Activated CD4-positive, alpha-beta T cell treated with anti-CD3 and anti-CD28 coated beads, Interleukin-10, Interleukin-2, amounts not matched to agents 100 ng/mL and 50 ng/mL, durations not matched to agents 16 hours and 8 hours (primary cell): ENCODE measurements at regions not wholly inside any gene's neighbourhood (a gene's known extent, or its start where the extent isn't known, plus 50 kb on each side); places are given as distances from the start of the nearest gene placed in this dataset.
A peak's percentile ranks its signal among the peaks of the same experiment; 100 is the strongest.
"Not testable (repeated sequence)": the region's sequence is repeated elsewhere in the genome, so short reads cannot be mapped to it uniquely, and the experiment has no call there.

ENCODE experiments used
- DNase-seq: peaks from one replicate; pipeline ENCODE4 v3.0.0-alpha.2; 2020

DNA sequence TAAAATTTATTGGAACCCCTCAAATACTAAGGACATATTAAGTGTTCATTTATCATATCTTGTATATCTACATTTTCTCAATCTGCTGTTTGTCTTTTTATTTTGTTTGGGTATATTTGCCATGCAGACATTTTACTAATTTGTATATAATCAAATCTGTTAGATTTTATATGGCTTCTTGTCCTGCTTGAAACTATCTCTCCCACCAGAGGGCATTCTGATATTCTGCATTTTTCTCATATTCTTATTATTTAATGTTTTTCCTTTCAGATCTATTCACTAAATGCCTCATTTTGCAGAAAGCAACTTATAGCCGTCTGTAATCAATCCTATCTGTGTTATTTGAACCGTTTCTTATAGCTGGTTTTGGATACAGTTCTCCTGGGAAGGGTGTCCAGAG, 745.5 kb downstream of the LRRIQ3 start:
- DNase-seq = no peak

- DNase-seq = not testable (repeated sequence)
These were observed 747.3 kb downstream of the LRRIQ3 start for GRCh38 chr1:73450668-73451067.

GRCh38 chr1:73411479-73411878, 786.5 kb downstream of the LRRIQ3 start:
- no peak for DNase-seq

DNA sequence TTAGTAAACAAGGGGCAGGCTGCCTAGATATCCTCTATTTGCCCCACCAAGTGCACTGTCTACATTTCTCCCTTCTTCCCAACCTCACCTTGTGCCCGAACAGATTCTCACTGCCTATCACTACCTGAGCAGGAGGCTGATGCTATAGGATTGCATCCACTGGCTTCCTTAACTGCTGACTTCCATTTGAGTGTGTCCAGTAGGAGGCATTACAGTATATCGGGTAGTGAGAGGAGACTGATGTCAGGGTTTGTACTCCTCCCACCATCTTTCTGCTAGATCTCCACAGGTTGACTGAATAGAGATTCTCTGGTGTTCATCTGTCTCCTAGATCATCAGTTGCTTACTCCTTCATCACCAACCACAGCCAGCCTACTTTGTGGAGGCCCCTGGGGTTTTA, 796.3 kb downstream of the LRRIQ3 start:
- no peak for DNase-seq

DNA sequence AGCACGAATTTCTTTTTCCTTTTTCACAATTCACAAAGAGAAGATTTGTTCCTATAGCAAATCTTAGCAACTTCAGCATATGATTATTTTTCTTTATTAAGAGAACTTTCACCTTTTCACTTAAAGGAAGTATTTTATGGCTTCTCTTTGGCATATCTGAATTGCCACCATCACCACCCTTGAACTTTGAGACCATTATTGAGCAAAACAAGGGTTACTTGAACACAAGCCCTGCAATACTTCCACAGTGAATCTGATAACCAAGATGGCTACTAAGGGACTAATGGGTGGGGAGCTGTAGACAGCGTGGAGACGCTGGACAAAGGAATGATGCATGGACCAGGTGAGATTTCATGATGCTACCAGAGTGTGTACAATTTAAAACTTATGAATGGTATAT, 815.0 kb downstream of the LRRIQ3 start:
- DNase-seq = no peak

GRCh38 chr1:73366734-73367413, 831.1 kb downstream of the LRRIQ3 start:
- DNase-seq = no peak

- no peak for DNase-seq
These were observed 839.0 kb downstream of the LRRIQ3 start for GRCh38 chr1:73359001-73359400.

DNA sequence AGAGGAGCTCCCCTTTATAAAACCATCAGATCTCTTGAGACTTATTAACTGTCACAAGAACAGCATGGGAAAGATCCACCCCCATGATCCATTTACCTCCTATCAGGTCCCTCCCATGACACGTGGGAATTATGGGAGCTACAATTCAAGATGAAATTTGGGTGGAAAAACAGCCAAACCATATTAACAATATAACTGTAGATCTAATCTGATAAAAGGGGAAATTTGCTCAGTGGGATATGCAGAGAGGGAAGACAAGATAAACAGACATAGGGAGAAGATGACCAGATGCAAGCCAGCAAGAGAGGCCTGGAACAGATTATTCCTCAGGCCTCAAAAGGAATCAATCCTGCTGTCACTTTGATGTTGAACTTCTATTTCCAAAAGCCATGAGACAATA, 841.5 kb downstream of the LRRIQ3 start:
- no peak for DNase-seq

DNA sequence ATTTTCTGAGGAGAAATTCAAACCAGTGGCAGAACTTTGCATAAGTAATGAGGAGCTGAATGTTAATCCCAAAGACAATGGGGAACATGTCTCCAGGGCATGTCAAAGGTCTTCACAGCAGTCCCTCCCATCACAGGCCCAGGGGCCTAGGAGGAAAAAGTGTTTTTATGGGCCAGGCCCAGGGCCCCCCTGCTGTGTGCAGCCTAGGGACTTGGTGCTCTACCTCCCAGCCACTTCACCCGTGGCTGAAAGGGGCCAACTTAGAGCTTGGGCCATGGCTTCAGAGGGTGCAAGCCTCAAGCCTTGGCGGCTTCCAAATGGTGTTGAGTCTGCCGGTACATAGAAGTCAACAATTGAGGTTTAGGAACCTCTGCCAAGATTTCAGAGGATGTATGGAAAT, 854.0 kb downstream of the LRRIQ3 start:
- no peak for DNase-seq

GRCh38 chr1:73333847-73334503, 864.0 kb downstream of the LRRIQ3 start:
- DNase-seq = no peak

DNA sequence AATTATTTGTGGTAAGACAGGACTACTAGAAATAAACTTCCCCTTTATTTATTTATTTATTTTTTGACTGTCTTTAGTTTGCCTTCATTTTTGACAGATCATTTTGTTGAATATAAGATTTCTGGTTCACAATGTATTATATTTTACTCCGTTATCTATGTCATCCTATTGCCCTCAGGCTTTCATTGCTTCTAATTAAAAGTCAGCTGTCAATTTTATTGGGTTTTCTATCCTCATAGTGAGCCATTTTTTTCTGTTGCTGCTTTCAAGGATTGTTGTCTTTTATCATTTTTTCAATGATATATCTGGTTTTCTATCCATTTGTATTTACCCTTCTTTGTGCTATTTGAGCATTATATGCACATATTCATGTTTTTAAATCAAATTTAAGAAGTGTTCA, 866.2 kb downstream of the LRRIQ3 start:
- DNase-seq = no peak

DNA sequence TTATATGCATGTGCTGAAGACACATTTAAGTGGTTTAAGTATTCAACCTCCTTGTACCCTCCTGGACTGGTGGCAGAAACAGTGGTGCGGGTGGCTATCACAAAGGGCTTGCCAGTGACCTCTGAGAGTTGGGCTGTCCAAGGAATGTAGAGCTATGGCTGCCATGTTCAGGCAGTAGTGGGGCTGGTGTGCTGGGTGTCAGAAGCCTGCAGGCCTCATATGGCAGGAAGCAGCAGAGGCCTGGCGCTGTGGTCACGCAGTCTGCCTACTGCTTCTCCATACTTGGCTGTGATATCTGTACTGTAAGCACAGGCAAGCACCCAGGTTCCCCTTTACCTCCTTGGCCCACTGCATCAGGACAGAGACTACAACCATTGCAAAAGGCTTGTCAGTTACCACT, 870.0 kb downstream of the LRRIQ3 start:
- no peak for DNase-seq

- no peak for DNase-seq
These were observed 870.7 kb downstream of the LRRIQ3 start for GRCh38 chr1:73327180-73327793.

DNA sequence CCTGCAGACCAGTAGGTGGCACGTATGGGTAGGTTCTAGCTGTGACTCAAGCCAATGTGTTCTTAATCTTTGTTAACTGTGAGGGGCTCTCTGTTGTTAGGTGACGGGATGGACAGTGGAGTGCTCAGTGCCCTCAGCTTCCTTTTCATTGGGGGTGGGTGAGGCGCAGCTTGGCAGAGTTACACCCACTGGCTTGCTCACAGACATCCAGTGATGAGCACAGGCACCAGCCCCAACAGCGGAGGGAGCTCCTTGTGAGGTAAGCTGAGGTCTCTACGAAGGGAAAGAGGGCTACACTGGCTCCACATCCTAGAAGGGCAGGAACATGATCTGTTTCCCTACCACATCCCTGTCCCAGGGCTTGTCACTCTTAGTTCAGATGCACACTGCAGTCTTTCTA, 871.3 kb downstream of the LRRIQ3 start:
- no peak for DNase-seq

DNA sequence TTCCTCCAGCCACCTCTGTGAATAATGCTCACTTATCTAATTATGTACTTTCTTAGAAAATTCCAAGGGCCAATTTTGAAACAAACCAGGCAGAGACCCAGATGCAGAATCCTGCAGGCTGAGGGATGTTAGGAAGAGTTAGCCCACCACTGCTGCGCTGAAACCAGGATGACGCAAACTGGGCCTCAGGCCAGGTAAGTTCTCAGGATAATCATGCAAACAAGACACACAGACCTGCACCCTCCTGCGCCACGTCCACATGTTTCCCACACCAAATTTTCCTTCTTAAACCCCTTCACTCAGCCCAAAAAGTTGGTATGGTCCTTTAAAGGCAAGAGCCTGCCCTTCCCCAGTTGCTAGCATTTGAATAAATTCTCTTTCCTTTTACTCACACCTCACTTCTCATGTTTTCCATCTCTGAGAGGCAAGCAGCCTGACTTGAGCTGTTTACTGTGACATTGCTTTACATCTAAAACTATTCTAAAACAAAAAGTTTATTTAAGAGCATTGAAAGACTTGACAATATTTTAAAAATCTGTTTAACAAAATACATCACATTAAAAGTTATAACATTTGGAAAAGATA, 887.1 kb downstream of the LRRIQ3 start:
- no peak for DNase-seq

DNA sequence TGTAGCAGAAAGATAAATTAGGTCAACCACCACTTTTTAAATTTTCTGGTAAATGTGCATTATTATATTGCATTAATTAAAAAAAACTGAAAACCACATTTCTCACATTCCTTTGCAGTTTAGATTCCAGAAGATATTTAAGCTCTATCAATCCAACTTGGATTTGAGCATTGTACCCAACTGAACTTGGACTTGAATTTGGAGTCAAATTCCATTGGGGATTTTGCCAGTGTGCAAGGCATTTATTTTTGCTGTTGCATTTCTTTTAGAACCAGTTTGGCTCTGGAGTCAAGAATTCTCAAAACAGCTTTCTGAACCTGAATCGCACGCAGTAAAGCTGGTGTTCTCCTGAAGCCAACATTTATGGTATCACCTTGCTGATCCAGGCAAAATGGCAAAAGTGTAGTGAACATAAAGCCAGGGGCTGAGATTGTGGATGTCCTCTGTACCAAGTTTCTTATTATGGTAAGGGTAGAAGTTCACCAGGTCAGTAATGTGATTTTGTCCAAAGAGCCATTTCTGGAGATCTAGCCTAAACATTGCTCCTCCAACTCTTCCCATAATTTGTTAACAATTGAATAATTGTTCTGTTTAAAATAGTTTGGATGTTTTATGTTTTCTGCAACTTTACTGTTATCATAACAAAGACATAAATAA, 890.9 kb downstream of the LRRIQ3 start:
- no peak for DNase-seq

- DNase-seq = no peak
These were observed 924.1 kb downstream of the LRRIQ3 start for GRCh38 chr1:73273886-73274285.

- DNase-seq = not testable (repeated sequence)
These were observed 952.8 kb downstream of the LRRIQ3 start for GRCh38 chr1:73245196-73245595.

GRCh38 chr1:73218995-73219546, 936.7 kb upstream of the NEGR1 start:
- no peak for DNase-seq

DNA sequence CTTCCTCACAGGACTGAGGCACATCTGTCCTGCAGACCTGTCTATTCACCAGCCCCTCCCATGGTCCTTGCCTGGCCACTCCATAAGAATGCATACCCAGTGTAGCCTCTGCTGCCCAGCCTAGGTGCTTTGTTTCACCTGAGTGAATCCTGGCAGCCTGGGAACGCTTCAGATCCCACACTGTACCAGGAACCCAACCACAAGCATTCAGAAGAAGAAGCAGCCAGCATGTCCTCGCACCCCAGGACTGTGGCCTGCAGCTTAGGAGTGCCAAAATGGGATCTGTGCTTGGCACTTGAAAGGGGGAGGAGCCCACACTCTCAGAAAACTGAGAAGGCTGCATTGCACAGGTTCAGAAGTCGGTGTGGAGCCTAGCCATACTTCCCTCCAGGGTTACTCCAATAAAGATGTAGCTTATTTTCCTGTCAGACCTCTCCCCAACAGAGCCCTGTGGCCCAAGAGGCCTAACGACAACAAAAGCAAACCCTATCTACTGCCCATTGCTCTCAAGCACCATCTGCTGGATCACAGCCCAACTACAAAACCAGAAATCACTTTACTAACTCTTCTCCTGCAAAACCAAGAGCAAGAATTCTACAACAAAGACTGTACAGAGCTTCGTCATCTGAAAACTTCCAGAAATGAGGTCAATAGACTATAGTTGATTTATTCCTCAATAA, 923.1 kb upstream of the NEGR1 start:
- no peak for DNase-seq

- no peak for DNase-seq
These were observed 915.6 kb upstream of the NEGR1 start for GRCh38 chr1:73197972-73198371.

GRCh38 chr1:73194965-73195364, 912.6 kb upstream of the NEGR1 start:
- no peak for DNase-seq

GRCh38 chr1:73183581-73183980, 901.2 kb upstream of the NEGR1 start:
- DNase-seq = peak; percentile 0
